DMS 273 (cell line): ENCODE measurements at regions not wholly inside any gene's neighbourhood (a gene's known extent, or its start where the extent isn't known, plus 50 kb on each side); places are given as distances from the start of the nearest gene placed in this dataset.
A peak's percentile ranks its signal among the peaks of the same experiment; 100 is the strongest.
"Not testable (repeated sequence)": the region's sequence is repeated elsewhere in the genome, so short reads cannot be mapped to it uniquely, and the experiment has no call there.

Experiments used
- DNase-seq: peaks from one replicate; lab custom pipeline; 2025; ENCODE audit not compliant: unreplicated experiment; lab: John Stamatoyannopoulos, UW

GRCh38 chr2:88802026-88802425, 110.6 kb downstream of the RPIA start:
- not testable (repeated sequence) for DNase-seq

- no peak for DNase-seq
Observed at GRCh38 chr2:88807237-88807962, 115.9 kb downstream of the RPIA start.

- DNase-seq: no peak
Observed at GRCh38 chr2:88808083-88808482, 116.6 kb downstream of the RPIA start.

- DNase-seq: no peak
Observed at GRCh38 chr2:88808652-88809051, 117.2 kb downstream of the RPIA start.

DNA sequence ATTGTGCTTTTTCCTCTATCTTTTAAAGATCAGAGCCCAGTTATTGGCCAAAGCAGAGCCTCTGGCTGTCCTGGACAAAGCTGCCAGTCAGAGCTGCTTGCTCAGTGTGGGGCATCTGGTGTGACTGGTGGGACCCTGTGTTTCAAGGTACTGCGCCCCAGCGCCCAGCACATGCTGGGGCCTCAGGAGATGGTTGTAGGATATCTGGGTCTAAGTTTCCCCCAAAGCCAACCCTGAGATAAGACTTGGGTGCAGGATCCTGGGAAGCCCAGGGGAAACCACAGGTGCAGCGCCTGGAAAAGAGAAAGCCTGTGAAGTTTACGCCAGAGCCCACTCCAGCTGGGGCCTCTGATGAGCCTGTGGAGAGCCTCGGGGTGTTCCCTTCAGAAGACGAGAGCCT, 117.7 kb downstream of the RPIA start:
- no peak for DNase-seq

DNA sequence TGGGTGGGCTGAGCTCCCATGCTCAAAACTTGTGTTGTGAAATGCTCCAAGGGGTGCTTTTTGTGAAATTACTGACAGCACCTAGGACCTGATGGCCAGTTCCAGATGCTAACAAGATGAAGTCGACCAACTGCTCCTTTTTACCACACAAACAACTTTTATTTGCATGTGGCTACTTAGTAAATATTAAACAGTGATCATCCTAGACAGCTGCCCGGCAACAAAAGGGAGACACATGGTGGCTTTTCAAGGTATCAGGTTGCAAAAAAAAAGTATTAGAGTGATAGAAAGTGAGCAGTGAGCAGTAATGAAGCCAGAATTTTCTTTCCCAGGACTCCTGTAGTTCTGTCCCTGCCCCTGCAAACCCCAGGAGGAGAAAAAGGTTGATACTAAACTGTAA, 118.5 kb downstream of the RPIA start:
- DNase-seq: no peak

- no peak for DNase-seq
Observed at GRCh38 chr2:88810488-88810887, 119.0 kb downstream of the RPIA start.

- DNase-seq: no peak
Observed at GRCh38 chr2:88811233-88811632, 119.8 kb downstream of the RPIA start.

GRCh38 chr2:88811681-88812080, 120.2 kb downstream of the RPIA start:
- DNase-seq: no peak

DNA sequence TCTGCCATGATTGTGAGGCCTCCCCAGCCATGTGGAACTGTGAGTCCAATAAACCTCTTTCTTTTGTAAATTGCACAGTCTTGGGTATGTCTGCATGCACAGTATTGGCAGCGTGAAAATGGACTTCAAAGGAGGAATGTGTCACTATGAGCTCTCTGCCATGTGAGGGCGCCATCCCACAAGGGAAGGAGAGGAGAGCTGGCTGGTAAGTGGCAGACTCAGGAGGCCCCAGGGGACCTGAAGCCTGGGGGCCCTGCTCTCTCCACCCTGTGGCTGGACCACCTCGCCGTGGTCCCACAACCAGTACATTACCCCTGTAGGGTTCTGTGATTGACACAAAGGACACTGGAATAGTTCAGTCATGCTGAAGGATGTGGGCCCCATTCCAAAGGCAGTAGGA, 122.1 kb downstream of the RPIA start:
- DNase-seq: no peak

DNA sequence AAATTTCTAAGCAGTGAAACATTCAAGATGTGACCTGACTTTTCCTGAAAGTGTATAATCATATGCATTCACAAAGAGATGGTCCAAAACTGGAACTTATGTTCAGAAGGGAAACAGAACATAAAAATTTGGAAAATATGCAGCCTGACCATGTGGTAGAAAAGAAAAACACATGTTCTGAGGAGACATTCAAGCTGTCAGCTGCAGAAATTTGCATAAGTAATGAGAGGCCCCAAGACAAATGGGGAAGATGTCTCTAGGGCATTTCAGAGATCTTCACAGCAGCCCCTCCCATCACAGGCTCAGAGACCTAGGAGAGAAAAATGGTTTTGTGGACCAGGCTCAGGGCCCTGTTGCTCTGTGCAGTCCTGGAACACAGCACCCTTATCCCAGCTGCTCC, 123.8 kb downstream of the RPIA start:
- no peak for DNase-seq

DNA sequence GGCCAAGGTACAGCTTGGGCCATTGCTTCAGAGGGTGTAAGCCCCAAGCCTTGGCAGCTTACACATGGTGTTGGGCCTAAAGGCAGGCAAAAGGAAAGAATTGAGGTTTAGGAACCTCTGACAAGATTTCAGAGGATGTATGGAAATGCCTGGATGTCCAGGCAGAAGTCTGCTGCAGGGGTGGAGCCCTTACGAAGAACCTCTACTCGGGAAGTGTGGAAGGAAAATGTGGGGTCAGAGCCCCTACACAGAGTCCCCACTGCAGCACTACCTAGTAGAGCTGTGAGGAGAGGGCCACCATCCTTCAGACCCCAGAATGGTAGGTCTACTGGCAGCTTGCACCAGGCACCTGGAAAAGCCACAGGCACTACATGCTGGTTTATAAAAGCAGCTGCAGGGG, 124.2 kb downstream of the RPIA start:
- DNase-seq: no peak

DNA sequence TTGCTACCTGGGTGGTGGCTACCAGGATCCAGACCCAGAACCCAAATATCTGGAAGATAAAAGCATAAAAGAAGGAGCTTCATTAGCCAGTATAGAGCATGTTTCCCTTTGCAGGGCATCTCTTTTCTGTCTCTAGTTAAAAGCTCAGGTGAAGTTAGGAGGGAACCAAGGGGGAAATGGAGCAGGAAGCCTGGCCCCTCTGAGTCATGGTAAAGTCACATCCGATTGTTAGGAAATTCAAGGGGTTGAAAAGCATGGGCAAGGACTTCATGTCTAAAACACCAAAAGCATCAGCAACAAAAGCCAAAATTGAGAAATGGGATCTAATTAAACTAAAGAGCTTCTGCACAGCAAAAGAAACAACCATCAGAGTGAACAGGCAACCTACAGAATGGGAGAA, 126.9 kb downstream of the RPIA start:
- no peak for DNase-seq

- DNase-seq: no peak
Observed at GRCh38 chr2:88824951-88825350, 133.5 kb downstream of the RPIA start.

GRCh38 chr2:88826399-88826798, 134.9 kb downstream of the RPIA start:
- DNase-seq: no peak

DNA sequence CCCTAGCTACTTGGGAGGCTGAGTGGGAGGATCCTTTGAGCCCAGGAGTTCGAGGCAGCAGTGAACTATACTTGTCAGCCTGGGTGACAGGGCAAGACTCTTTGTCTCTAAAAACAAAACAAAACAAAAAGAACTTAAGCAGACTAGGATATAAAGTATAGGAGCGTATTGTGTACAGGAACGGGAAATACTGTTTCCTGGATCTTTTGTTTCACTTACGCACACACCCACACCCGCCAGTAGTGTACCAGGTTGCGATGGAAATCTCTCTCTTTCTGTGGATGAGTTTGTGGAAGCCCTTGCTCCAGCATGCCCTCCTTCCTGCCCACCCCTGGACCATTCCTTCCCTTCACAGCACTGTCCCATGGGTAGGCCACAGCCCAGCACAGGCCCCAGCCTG, 136.3 kb downstream of the RPIA start:
- no peak for DNase-seq

DNA sequence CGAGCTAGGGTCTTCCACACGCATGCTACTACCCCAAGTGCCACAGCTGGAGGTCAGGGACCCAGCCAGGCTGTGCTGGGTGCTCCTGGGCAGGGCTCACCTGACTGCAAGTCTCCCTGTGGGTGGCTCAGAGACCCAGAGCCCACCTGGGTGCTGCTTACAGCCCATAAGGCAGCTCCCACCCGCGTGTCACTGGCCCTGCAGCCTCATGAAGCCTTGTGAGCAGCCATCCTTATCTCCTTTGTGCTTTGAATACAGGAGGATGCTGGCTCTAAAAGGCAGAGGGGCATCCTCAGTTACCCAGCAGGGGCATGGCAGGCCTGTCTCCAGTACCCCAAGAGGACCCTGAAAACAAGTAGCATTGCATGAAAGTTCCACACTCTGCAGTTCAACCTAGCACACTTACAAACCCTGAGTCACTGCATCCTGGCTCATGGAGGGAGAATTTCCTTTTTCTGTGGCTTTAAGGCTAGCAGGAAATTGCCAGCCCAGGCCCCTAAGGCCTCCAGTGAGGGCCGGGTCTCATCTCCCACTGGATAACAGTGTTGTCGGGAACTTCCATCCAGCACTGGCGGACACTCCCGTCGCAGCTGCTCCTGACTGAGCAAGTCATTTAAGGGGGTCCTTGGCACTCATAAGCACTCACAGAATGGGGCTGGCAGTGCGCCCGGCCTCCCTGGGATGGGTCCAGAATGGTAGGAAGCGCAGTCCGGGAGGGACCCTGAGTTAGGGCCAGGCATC, 137.1 kb downstream of the RPIA start:
- DNase-seq: no peak

DNA sequence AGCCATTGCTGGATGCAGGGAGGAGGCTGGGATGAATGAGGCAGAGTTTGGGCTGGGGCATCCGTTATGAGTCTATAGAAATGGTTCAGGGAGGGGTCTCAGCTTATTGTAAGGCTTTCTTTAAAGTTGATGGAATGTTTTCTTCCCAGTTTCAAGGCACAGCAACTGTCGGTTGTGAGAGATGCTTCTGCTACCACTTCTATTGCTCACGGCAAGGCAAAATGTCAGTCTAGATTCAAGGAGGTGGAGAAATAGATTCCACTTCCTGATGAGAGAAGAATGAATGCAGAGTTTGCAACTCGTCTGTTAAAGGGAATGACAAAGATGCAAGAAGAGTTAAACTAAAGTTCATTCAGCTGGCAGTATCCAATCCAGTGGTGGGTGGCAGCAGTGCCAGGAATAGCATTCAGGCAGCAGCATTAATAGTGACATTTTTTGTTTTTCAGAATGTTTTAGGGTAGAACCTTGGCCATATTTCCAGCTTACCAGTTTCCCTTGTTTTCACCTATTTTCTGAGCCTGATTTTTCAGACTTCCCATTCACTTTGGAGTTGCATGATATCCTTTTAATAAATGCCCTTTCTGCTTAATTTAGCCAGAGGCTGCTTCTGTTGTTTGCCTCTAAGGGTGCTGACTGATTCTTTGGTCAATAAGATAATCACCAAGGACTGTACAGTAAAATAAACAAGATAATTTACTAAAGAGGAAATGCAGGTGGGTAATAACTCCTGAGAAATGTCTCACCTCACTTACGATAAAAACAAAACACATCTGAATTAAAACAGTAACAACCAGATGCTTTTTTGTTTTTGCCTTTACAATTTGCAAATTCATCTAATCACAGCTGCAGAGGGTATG, 138.4 kb downstream of the RPIA start:
- DNase-seq: no peak

DNA sequence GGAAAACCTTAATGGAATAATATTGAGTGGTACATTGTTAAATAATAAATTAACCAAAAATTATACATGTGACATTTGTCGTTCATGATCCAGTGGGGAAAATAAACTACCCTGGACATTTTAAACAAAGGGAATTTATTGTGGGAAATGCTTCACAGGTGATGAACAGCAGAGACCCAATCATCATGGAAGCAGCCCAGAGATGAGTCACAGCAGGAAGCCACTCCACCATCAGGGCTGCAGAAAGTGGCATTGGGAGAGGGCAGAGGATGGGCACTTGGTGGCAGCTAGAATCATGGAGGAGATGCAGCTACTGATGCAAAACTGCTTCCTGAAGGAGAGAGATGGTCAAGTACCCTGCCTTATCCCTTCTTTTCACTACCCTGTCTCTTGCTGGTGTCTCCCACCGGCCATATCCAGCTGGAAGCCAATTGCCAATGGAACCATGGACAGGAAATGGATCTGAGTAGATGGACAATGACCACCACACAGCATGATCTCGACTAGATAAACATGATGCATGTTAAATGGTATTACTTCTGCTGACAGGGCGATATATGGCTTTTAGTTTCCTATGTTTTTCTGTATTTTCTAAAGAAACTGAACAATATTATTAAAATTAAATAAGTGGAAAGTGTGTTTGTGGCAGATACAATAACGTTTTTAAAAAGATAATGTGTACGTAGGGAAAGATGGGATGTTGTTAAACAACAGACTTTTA, 139.8 kb downstream of the RPIA start:
- no peak for DNase-seq

DNA sequence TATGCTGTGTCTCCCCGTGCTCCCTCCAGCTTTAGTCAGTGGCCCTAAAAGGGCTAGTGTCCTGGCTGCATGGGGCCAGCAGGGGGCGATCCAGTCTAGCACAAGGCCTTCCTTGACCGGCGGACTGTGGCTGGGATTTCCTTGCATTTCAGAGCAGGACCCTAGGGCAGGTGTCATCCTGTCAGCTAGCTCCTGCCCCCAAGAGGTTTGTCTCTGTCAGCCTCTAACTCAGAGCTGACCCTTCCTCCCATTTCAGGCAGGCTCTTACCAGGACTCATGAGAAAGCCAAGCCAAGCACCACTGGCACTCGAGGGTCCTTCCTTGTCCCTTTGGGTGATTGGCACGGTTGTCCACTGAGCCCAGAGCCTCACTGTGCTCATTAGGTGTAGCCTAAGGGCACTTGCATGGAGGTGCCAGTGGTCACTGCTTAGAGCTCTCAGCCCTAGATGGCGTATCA, 140.3 kb downstream of the RPIA start:
- peak; percentile 70 for DNase-seq
